ENCODE measurements at regions not wholly inside any gene's neighbourhood (a gene's known extent, or its start where the extent isn't known, plus 50 kb on each side); places are given as distances from the start of the nearest gene placed in this dataset.

GRCh38 chr16:51733181-51733580 is 582.1 kb upstream of the SALL1 start:
- no peak for DNase-seq (ENCODE audit: low read depth in 3 of 3)

GRCh38 chr16:51731160-51731559 is 580.1 kb upstream of the SALL1 start:
- DNase-seq (ENCODE audit: low read depth in 3 of 3), result no peak

- DNase-seq (ENCODE audit: low read depth in 3 of 3), result no peak
Observed at GRCh38 chr16:51723036-51723724, 572.1 kb upstream of the SALL1 start.

GRCh38 chr16:51722467-51722866 is 571.4 kb upstream of the SALL1 start:
- DNase-seq (ENCODE audit: low read depth in 3 of 3), result no peak

- no peak for DNase-seq (ENCODE audit: low read depth in 3 of 3)
Observed at GRCh38 chr16:51719376-51719775, 568.3 kb upstream of the SALL1 start.

GRCh38 chr16:51716195-51716594 is 565.1 kb upstream of the SALL1 start:
- DNase-seq (ENCODE audit: low read depth in 3 of 3), result no peak

GRCh38 chr16:51713502-51713901 is 562.4 kb upstream of the SALL1 start:
- DNase-seq (ENCODE audit: low read depth in 3 of 3), result no peak

- no peak for DNase-seq (ENCODE audit: low read depth in 3 of 3)
Observed at GRCh38 chr16:51710905-51711563, 560.0 kb upstream of the SALL1 start.

GRCh38 chr16:51710186-51710585 is 559.1 kb upstream of the SALL1 start:
- no peak for DNase-seq (ENCODE audit: low read depth in 3 of 3)

- DNase-seq (ENCODE audit: low read depth in 3 of 3), result no peak
Observed at GRCh38 chr16:51708861-51709260, 557.8 kb upstream of the SALL1 start.

- DNase-seq (ENCODE audit: low read depth in 3 of 3), result no peak
Observed at GRCh38 chr16:51707666-51708065, 556.6 kb upstream of the SALL1 start.

GRCh38 chr16:51705142-51705541 is 554.1 kb upstream of the SALL1 start:
- DNase-seq (ENCODE audit: low read depth in 3 of 3), result no peak

- DNase-seq (ENCODE audit: low read depth in 3 of 3), result no peak
Observed at GRCh38 chr16:51701025-51701424, 550.0 kb upstream of the SALL1 start.

- DNase-seq (ENCODE audit: low read depth in 3 of 3), result no peak
Observed at GRCh38 chr16:51699686-51700396, 548.8 kb upstream of the SALL1 start.

GRCh38 chr16:51698647-51699046 is 547.6 kb upstream of the SALL1 start:
- no peak for DNase-seq (ENCODE audit: low read depth in 3 of 3)

- DNase-seq (ENCODE audit: low read depth in 3 of 3), result no peak
Observed at GRCh38 chr16:51697454-51697853, 546.4 kb upstream of the SALL1 start.

GRCh38 chr16:51696376-51696775 is 545.3 kb upstream of the SALL1 start:
- DNase-seq (ENCODE audit: low read depth in 3 of 3), result no peak

- DNase-seq (ENCODE audit: low read depth in 3 of 3), result no peak
Observed at GRCh38 chr16:51691109-51691508, 540.0 kb upstream of the SALL1 start.

GRCh38 chr16:51685498-51685897 is 534.4 kb upstream of the SALL1 start:
- DNase-seq (ENCODE audit: low read depth in 3 of 3), result no peak

- no peak for DNase-seq (ENCODE audit: low read depth in 3 of 3)
Observed at GRCh38 chr16:51683882-51684281, 532.8 kb upstream of the SALL1 start.

- DNase-seq (ENCODE audit: low read depth in 3 of 3), result no peak
Observed at GRCh38 chr16:51682905-51683304, 531.8 kb upstream of the SALL1 start.

GRCh38 chr16:51674615-51675014 is 523.5 kb upstream of the SALL1 start:
- DNase-seq (ENCODE audit: low read depth in 3 of 3), result no peak

- no peak for DNase-seq (ENCODE audit: low read depth in 3 of 3)
Observed at GRCh38 chr16:51670527-51670926, 519.5 kb upstream of the SALL1 start.
